ENCODE measurements at regions not wholly inside any gene's neighbourhood (a gene's known extent, or its start where the extent isn't known, plus 50 kb on each side); places are given as distances from the start of the nearest gene placed in this dataset.

GRCh38 chr1:25045480-25046193 is 115.6 kb upstream of the RUNX3 start:
- 0 out of 2 replicates have a peak, but pooled peaks cover 4% of the 10 kb centered on the region for H3K9me3 ChIP-seq
- TF ChIP-seq Cebpa-rat (IDR thresholded peaks at IDR 0.05): no peak
- no peak overlapping the region for H3K27ac ChIP-seq
- no peaks in the 10 kb centered on the region for H3K36me3 ChIP-seq
- H4K20me1 ChIP-seq: no peaks in the 10 kb centered on the region
- H3K9ac ChIP-seq: no peak overlapping the region
- no peaks in the 10 kb centered on the region for H3K27me3 ChIP-seq
- H3K4me2 ChIP-seq: no peak overlapping the region
- peaks cover 32% of the 10 kb centered on the region for H3K4me1 ChIP-seq
- H3K4me3 ChIP-seq: no peak overlapping the region

- H3K36me3 ChIP-seq: no peaks in the 10 kb centered on the region
- no peak for TF ChIP-seq Cebpa-rat (IDR thresholded peaks at IDR 0.05)
- H3K9me3 ChIP-seq: 0 out of 2 replicates have a peak, but pooled peaks cover 4% of the 10 kb centered on the region
- H3K4me3 ChIP-seq: no peak overlapping the region
- H3K27ac ChIP-seq: no peak overlapping the region
- H3K27me3 ChIP-seq: no peaks in the 10 kb centered on the region
- peak overlapping the region; percentile 9; the same call in 1 of the 2 replicates for H3K4me2 ChIP-seq
- H3K4me1 ChIP-seq: peaks cover 28% of the 10 kb centered on the region
- H4K20me1 ChIP-seq: no peaks in the 10 kb centered on the region
- no peak overlapping the region for H3K9ac ChIP-seq
Measured at GRCh38 chr1:25043228-25043580, 113.1 kb upstream of the RUNX3 start.

- no peak overlapping the region for H3K27ac ChIP-seq
- no peaks in the 10 kb centered on the region for H4K20me1 ChIP-seq
- H3K9ac ChIP-seq: no peak overlapping the region
- H3K4me1 ChIP-seq: peaks cover 28% of the 10 kb centered on the region
- 0 out of 2 replicates have a peak, but pooled peaks cover 4% of the 10 kb centered on the region for H3K9me3 ChIP-seq
- TF ChIP-seq Cebpa-rat (IDR thresholded peaks at IDR 0.05): no peak
- H3K27me3 ChIP-seq: no peaks in the 10 kb centered on the region
- H3K4me3 ChIP-seq: no peak overlapping the region
- no peaks in the 10 kb centered on the region for H3K36me3 ChIP-seq
- peak overlapping the region; percentile 9; the same call in 1 of the 2 replicates for H3K4me2 ChIP-seq
Measured at GRCh38 chr1:25042331-25043227, 112.5 kb upstream of the RUNX3 start.

- no peaks in the 10 kb centered on the region for H3K36me3 ChIP-seq
- no peak overlapping the region for H3K9ac ChIP-seq
- no peak overlapping the region for H3K27ac ChIP-seq
- no peaks in the 10 kb centered on the region for H3K27me3 ChIP-seq
- H4K20me1 ChIP-seq: no peaks in the 10 kb centered on the region
- H3K4me3 ChIP-seq: no peak overlapping the region
- H3K4me2 ChIP-seq: no peak overlapping the region
- peaks cover 34% of the 10 kb centered on the region for H3K4me1 ChIP-seq
- no peak for TF ChIP-seq Cebpa-rat (IDR thresholded peaks at IDR 0.05)
- H3K9me3 ChIP-seq: 0 out of 2 replicates have a peak, but pooled peaks cover 4% of the 10 kb centered on the region
Measured at GRCh38 chr1:25041916-25042315, 111.8 kb upstream of the RUNX3 start.

- 0 out of 2 replicates have a peak, but pooled peaks cover 4% of the 10 kb centered on the region for H3K9me3 ChIP-seq
- H3K4me3 ChIP-seq: no peak overlapping the region
- H3K27ac ChIP-seq: no peak overlapping the region
- H4K20me1 ChIP-seq: no peaks in the 10 kb centered on the region
- no peak overlapping the region for H3K9ac ChIP-seq
- no peaks in the 10 kb centered on the region for H3K27me3 ChIP-seq
- peaks cover 35% of the 10 kb centered on the region for H3K4me1 ChIP-seq
- no peak for TF ChIP-seq Cebpa-rat (IDR thresholded peaks at IDR 0.05)
- no peak overlapping the region; the same call in 1 of the 2 replicates for H3K4me2 ChIP-seq
- no peaks in the 10 kb centered on the region for H3K36me3 ChIP-seq
Measured at GRCh38 chr1:25040122-25040685, 110.1 kb upstream of the RUNX3 start.

- Histone ChIP-seq H3K9ac (no peak overlapping the region), H3K27ac (no peak overlapping the region), H3K4me3 (no peak overlapping the region), H3K27me3 (no peaks in the 10 kb centered on the region), H3K4me1 (peaks cover 45% of the 10 kb centered on the region), H3K4me2 (no peak overlapping the region), H3K9me3 (0 out of 2 replicates have a peak, but pooled peaks cover 4% of the 10 kb centered on the region), H3K36me3 (no peaks in the 10 kb centered on the region), H4K20me1 (no peaks in the 10 kb centered on the region)
- no peak for TF ChIP-seq Cebpa-rat (IDR thresholded peaks at IDR 0.05)
Measured at GRCh38 chr1:25039229-25039628, 109.2 kb upstream of the RUNX3 start.

- no peak overlapping the region for H3K9ac ChIP-seq
- H3K27me3 ChIP-seq: no peaks in the 10 kb centered on the region
- H3K4me3 ChIP-seq: no peak overlapping the region
- TF ChIP-seq Cebpa-rat (IDR thresholded peaks at IDR 0.05): no peak
- no peak overlapping the region for H3K4me2 ChIP-seq
- H3K36me3 ChIP-seq: no peaks in the 10 kb centered on the region
- H3K4me1 ChIP-seq: peaks cover 50% of the 10 kb centered on the region
- no peaks in the 10 kb centered on the region for H4K20me1 ChIP-seq
- H3K27ac ChIP-seq: no peak overlapping the region
- H3K9me3 ChIP-seq: 0 out of 2 replicates have a peak, but pooled peaks cover 3% of the 10 kb centered on the region
Measured at GRCh38 chr1:25038699-25039098, 108.6 kb upstream of the RUNX3 start.

GRCh38 chr1:25037174-25038074 is 107.3 kb upstream of the RUNX3 start:
- Histone ChIP-seq H4K20me1 (no peaks in the 10 kb centered on the region), H3K27me3 (no peaks in the 10 kb centered on the region), H3K9me3 (no peaks in the 10 kb centered on the region), H3K36me3 (no peaks in the 10 kb centered on the region), H3K27ac (no peak overlapping the region), H3K4me2 (no peak overlapping the region), H3K4me3 (no peak overlapping the region), H3K4me1 (peaks cover 54% of the 10 kb centered on the region), H3K9ac (no peak overlapping the region)
- TF ChIP-seq Cebpa-rat (IDR thresholded peaks at IDR 0.05): no peak

GRCh38 chr1:25036117-25036546 is 106.1 kb upstream of the RUNX3 start:
- H4K20me1 ChIP-seq: no peaks in the 10 kb centered on the region
- no peaks in the 10 kb centered on the region for H3K36me3 ChIP-seq
- H3K9me3 ChIP-seq: no peaks in the 10 kb centered on the region
- no peak overlapping the region for H3K4me3 ChIP-seq
- no peak for TF ChIP-seq Cebpa-rat (IDR thresholded peaks at IDR 0.05)
- peak overlapping the region; percentile 94 for H3K4me2 ChIP-seq
- no peak overlapping the region for H3K9ac ChIP-seq
- H3K27me3 ChIP-seq: no peaks in the 10 kb centered on the region
- H3K4me1 ChIP-seq: peaks cover 67% of the 10 kb centered on the region
- no peak overlapping the region for H3K27ac ChIP-seq

Data from BLaER1 (cell line).